Type B pancreatic cell (in vitro differentiated cells): ENCODE measurements at regions not wholly inside any gene's neighbourhood (a gene's known extent, or its start where the extent isn't known, plus 50 kb on each side); places are given as distances from the start of the nearest gene placed in this dataset.
"Not testable (repeated sequence)": the region's sequence is repeated elsewhere in the genome, so short reads cannot be mapped to it uniquely, and the experiment has no call there.

Source experiments
- DNase-seq: peaks from one replicate; pipeline ENCODE4 v3.0.0; 2021; ENCODE audit warnings: mixed read lengths; ENCODE audit not compliant: unreplicated experiment; ENCODE audit errors: extremely low spot score
- H3K27ac Mint-ChIP-seq: 2 replicates; pipeline ENCODE4 v1.8.0; 2021; ENCODE audit warnings: mild to moderate bottlenecking, mixed read lengths
- H3K27me3 Mint-ChIP-seq: 2 replicates; pipeline ENCODE4 v1.8.0; 2021; ENCODE audit warnings: mixed read lengths
- H3K36me3 Mint-ChIP-seq: 2 replicates; pipeline ENCODE4 v1.8.0; 2021; ENCODE audit warnings: mixed read lengths
- H3K4me1 Mint-ChIP-seq: one replicate; pipeline ENCODE4 v1.8.0; 2021; ENCODE audit warnings: mixed read lengths; ENCODE audit not compliant: unreplicated experiment
- H3K4me3 Mint-ChIP-seq: 2 replicates; pipeline ENCODE4 v1.8.0; 2021; ENCODE audit warnings: mild to moderate bottlenecking, mixed read lengths
- H3K9me3 Mint-ChIP-seq: 2 replicates; pipeline ENCODE4 v1.8.0; 2021; ENCODE audit warnings: mixed read lengths
- TF ChIP-seq, protein P1 (sequence below): fragments of 200-600 bp; sonication (generic); conservative IDR thresholded peaks from 2 replicates; pipeline ENCODE4 v1.5.0; 2021; ENCODE audit warnings: antibody characterized with exemption, mild to moderate bottlenecking

DNA sequence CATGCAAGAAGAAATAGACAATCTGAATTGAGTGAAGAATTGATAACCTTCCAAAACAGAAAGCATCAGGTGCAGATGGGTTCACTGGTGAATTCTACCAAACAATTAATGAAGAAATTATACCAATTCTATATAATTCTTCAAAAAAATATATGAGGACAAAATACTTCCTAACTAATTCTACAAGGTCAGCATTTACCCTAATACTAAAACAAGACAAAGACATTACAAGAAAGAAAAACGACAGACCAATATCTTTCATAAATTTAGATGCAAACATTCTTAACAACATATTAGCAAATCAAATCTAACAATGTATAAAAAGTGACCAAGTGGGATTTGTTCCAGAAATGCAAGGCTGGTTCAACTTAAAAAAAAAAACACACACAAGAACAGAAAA lies 183.9 kb downstream of the BARX1 start:
- H3K4me3 Mint-ChIP-seq, result no peak overlapping the region
- no peaks in the 10 kb centered on the region for H3K4me1 Mint-ChIP-seq
- no peak overlapping the region for H3K27ac Mint-ChIP-seq
- TF ChIP-seq, protein P1, sequence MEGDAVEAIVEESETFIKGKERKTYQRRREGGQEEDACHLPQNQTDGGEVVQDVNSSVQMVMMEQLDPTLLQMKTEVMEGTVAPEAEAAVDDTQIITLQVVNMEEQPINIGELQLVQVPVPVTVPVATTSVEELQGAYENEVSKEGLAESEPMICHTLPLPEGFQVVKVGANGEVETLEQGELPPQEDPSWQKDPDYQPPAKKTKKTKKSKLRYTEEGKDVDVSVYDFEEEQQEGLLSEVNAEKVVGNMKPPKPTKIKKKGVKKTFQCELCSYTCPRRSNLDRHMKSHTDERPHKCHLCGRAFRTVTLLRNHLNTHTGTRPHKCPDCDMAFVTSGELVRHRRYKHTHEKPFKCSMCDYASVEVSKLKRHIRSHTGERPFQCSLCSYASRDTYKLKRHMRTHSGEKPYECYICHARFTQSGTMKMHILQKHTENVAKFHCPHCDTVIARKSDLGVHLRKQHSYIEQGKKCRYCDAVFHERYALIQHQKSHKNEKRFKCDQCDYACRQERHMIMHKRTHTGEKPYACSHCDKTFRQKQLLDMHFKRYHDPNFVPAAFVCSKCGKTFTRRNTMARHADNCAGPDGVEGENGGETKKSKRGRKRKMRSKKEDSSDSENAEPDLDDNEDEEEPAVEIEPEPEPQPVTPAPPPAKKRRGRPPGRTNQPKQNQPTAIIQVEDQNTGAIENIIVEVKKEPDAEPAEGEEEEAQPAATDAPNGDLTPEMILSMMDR, result no peak
- H3K9me3 Mint-ChIP-seq, result peaks cover 6% of the 10 kb centered on the region
- no peak for DNase-seq
- H3K27me3 Mint-ChIP-seq, result peaks cover 6% of the 10 kb centered on the region
- H3K36me3 Mint-ChIP-seq, result no peaks in the 10 kb centered on the region

GRCh38 chr9:93761822-93762221 lies 185.4 kb downstream of the PHF2 start:
- H3K36me3 Mint-ChIP-seq, result no peaks in the 10 kb centered on the region
- H3K27ac Mint-ChIP-seq, result no peak overlapping the region
- peaks cover 15% of the 10 kb centered on the region for H3K9me3 Mint-ChIP-seq
- peaks cover 24% of the 10 kb centered on the region for H3K27me3 Mint-ChIP-seq
- TF ChIP-seq, protein P1, result no peak
- H3K4me1 Mint-ChIP-seq, result no peaks in the 10 kb centered on the region
- H3K4me3 Mint-ChIP-seq, result no peak overlapping the region
- no peak for DNase-seq

- Mint-ChIP-seq H3K36me3 (no peaks in the 10 kb centered on the region), H3K27me3 (no peaks in the 10 kb centered on the region), H3K4me1 (no peaks in the 10 kb centered on the region), H3K4me3 (no peak overlapping the region), H3K27ac (no peak overlapping the region), H3K9me3 (peaks cover 17% of the 10 kb centered on the region)
- DNase-seq, result no peak
- TF ChIP-seq, protein P1, result no peak
Measured at GRCh38 chr9:93750045-93750444, 173.7 kb downstream of the PHF2 start.

GRCh38 chr9:93748827-93749226 lies 172.4 kb downstream of the PHF2 start:
- not testable (repeated sequence) for H3K4me1 Mint-ChIP-seq, DNase-seq, H3K27me3 Mint-ChIP-seq, H3K4me3 Mint-ChIP-seq, H3K36me3 Mint-ChIP-seq, H3K27ac Mint-ChIP-seq
- H3K9me3 Mint-ChIP-seq, result peaks cover 16% of the 10 kb centered on the region

GRCh38 chr9:93731963-93732362 lies 155.6 kb downstream of the PHF2 start:
- TF ChIP-seq, protein P1, result no peak
- no peak for DNase-seq
- no peaks in the 10 kb centered on the region for H3K4me1 Mint-ChIP-seq
- peaks cover 10% of the 10 kb centered on the region for H3K9me3 Mint-ChIP-seq
- H3K36me3 Mint-ChIP-seq, result no peaks in the 10 kb centered on the region
- no peak overlapping the region for H3K4me3 Mint-ChIP-seq
- H3K27ac Mint-ChIP-seq, result no peak overlapping the region
- peaks cover 11% of the 10 kb centered on the region for H3K27me3 Mint-ChIP-seq

DNA sequence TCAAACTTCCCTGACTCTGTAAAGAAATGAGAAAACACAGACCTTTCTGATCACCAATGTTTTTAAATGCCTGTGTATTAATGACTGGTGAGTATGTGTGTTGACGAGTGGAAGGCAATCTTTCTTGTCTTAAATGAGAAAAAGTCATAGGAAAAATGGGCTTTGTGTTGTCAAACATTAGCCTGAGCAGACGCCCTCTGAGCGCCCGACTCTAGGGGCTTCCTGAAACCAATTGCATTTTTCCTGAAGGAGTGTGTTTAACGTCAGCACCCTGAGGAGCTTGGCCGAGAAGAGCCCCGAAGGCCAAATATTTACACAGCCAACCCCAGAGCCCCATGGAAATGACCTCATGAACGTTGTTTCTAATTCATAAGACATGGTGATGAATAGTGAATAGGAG lies 154.3 kb downstream of the PHF2 start:
- peaks cover 11% of the 10 kb centered on the region for H3K27me3 Mint-ChIP-seq
- peak overlapping the region; percentile 9 for H3K27ac Mint-ChIP-seq
- H3K4me3 Mint-ChIP-seq, result peak overlapping the region; percentile 3
- TF ChIP-seq, protein P1, result no peak
- no peaks in the 10 kb centered on the region for H3K36me3 Mint-ChIP-seq
- no peak for DNase-seq
- no peaks in the 10 kb centered on the region for H3K4me1 Mint-ChIP-seq
- H3K9me3 Mint-ChIP-seq, result peaks cover 10% of the 10 kb centered on the region
